Renal cortical epithelial cell (primary cell): ENCODE measurements at regions not wholly inside any gene's neighbourhood (a gene's known extent, or its start where the extent isn't known, plus 50 kb on each side); places are given as distances from the start of the nearest gene placed in this dataset.
"Not testable (repeated sequence)": the region's sequence is repeated elsewhere in the genome, so short reads cannot be mapped to it uniquely, and the experiment has no call there.

Source experiments
- DNase-seq: peaks from one replicate; pipeline ENCODE4 v3.0.0-alpha.2; 2011; ENCODE audit warnings: low read depth

DNA sequence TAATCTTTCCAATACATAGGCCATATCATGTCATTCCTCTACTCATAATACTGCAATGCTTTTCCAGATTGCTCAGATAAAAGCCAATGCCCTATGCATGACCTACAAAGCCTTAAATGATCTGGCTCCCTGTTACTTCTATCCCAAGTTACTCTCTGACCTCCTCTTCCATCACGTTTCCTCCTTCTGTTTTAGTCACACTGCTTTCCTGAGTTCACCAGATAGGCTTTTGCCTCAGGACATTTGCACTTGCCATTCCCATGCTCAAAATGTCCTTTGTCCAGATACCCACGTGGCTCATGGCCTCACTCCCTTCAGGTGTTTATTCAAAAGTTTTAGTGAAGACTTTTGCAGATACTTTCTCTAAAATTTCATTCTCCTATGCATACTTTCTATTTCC lies 138.7 kb upstream of the PRICKLE1 start:
- no peak for DNase-seq

DNA sequence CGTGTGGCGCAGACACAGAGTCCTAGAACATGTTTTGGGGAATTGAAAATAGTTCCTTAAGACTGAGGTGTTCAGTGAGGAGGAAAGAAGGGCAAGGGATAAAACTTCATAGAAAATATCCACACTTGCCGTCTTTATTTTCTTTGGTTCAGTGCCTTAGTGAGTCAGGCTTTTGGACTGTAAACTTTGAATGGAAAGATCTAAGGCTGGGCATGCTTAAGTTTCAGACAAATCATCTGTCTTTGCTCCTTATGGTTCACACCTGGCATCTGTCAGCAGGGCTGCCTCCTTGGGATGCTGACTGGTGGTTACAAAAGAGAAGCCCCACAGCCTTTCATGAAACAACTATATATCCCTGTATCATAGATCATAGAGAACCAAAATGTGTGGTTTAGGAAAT lies 136.3 kb upstream of the PRICKLE1 start:
- peak; percentile 88 for DNase-seq

DNA sequence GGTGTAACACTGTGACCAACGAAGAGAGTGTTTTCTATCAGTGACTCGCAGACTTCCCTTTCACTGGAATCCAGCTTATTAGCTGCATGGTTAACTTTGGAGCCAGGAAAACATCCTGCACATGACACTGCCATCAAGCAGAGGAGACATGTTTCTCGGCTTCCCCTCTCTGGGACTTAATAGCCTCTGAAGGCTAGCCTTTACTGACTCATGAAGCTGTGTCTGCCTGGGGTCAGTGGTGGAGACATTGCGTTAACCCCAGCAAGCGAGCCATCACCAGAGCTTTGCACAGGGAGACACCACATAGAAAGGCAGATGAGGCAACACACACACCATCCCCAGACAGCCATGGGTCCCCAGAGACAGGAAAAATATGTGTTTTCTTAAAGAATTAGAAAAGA lies 126.9 kb upstream of the PRICKLE1 start:
- peak; percentile 85 for DNase-seq

DNA sequence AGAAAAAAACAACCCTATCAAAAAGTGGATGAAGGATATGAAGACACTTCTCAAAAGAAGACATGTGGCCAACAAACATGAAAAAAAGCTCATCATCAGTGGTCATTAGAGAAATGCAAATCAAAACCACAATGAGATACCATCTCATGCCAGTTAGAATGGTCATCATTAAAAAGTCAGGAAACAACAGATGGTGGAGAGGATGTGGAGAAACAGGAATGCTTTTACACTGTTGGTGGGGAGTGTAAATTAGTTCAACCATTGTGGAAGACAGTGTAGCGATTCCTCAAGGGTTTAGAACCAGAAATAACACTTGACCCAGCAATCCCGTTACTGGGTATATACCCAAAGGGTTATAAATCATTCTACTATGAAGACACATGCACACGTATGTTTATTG lies 124.0 kb upstream of the PRICKLE1 start:
- not testable (repeated sequence) for DNase-seq

DNA sequence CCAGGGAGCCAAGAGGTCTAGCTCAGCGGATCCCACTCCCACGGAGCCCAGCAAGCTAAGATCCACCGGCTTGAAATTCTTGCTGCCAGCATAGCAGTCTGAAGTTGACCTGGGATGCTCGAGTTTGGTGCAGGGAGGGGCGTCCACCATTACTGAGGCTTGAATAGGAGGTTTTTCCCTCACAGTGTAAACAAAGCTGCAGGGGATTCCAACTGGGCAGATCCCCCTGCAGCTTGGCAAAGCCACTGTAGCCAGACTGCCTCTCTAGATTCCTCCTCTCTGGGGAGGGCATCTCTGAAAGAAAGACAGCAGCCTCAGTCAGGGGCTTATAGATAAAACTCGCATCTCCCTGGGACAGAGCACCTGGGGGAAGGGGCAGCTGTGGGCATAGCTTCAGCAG lies 118.8 kb upstream of the PRICKLE1 start:
- not testable (repeated sequence) for DNase-seq

DNA sequence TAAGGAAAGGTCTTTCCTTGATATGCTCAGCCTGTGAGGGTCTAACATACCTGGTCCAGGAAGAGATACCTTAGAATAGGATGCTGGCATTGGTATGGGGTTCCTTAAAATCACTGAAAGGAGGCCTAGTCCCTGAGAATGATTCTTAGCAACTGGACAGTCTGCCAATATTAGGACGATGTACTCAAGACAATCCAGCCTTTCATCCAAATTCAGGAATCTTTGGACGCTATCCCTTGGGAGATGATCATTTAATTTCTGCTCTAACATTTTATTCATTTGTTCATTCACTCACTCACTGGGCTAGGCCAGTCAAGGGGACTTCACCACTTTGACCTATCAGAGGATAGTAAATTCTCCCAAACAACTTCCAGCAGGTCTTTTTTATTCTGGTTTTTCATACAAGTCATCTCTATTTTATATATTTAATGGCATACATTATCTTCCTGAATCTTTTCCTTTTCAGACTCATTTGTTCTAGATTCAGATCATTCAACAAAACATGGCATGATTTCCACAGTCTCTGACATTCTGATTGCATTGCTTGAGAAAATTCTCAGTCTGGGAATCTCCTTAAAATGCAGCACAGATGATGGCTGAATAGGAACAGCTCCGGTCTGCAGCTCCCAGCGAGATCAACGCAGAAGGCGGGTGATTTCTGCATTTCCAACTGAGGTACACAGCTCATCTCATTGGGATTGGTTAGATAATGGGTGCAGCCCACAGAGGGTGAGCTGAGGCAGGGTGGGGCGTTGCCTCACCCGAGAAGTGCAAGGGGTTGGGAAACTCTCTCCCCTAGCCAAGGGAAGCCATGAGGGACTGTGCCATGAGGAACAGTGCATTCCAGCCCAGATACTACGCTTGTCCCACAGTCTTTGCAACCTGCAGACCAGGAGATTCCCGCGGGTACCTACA lies 118.0 kb upstream of the PRICKLE1 start:
- DNase-seq: no peak

DNA sequence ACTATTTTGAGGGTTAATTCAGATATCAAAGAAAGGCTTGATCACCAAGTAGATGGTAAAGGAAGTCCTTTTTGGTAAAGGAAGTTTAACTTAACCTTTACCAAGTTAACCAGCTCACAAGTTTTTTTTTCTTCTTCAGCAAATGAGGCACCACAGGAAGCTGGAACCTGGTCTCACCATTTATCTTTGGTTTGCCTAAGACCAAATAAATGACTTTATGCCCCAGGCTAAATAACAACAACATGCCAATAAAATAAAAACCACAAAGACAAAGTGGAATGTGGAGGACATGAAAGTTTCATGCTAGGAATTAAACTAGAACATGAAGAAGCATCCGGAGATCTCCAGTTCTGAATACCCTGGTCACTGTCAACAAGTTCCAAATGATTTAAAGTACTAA lies 116.8 kb upstream of the PRICKLE1 start:
- DNase-seq: peak; percentile 58

DNA sequence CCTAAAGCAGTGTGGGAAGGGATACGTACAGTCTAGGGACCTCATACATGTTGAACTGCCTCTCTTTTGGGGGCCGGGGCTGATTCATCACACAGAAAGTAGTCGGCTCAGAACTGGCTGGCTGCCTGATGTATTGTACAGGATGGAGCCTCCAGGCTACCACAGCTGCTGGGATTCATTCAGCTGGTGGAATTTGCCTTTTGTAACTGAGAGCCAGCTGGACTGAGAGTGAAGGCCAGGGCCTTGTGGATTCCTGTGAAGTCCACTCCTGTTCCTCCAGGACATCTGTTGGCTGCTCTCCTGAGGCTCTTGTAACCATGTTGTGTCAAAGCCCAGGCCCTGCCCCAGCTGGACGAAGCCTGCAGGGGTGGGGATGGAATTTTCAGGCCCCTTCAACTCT lies 116.3 kb upstream of the PRICKLE1 start:
- DNase-seq: peak; percentile 78

DNA sequence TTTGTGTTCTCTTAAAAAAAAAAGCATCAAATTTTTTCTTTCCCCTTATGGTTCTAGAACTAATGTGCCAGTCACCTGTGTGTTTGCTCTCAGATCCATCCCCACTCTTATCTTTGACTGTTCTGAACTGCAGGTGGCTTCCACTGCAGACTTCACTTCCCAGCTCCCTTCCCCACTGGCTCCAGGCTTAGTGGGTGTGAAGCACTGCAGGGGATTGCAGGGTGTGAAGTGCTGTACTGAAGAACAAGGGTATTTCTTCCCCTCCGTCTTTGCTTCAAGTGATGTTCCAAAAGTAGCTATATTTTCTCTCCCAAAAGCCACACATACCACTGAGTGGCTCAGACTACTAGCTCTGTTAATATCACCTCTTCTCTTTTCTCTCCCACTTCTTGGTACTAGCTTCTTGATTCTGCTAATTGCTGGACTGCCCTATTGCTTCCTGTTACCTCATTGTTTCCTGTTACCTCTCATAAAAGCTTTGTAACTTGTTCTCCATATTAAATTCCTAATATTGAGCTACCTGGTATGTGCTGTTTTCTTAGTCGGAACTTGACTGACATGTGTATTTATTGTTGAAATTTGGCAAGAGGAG lies 115.4 kb upstream of the PRICKLE1 start:
- no peak for DNase-seq

DNA sequence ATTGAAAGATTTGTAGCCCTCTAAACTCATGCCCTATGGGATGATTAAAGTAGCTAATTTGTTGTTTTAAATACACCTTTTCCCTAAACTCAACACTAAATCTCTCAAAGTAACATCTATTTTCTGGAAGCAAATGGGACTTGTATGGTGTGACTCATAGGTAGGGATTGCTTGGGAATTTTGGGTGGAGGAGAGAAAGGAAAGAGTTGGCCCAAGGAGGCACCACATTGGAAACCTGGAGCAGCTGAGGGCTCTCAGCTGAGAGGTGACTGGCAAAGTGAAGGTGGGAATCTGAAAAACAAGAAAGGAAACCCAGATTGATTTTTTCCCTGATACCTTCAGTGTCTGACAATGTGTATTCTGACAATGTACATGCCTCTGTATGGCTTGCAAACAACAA lies 114.8 kb upstream of the PRICKLE1 start:
- no peak for DNase-seq

DNA sequence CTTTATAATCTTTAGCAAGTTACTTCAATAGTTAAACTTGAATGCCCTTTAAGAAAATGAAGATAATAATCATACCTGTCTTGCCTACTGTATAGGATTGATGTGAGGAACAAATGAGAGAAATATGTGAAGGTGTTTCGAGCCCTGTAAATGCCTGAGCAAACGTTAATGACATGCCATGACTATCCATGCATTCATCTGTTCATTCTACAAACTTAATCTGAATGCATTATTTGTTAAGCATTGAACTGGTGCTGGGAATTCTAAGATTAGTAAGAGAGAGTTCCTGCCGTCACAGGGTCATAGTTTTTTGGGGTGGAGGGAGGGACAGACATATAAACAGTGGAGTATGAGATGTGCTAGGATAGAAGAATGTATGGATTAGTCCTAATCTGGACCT lies 111.5 kb upstream of the PRICKLE1 start:
- peak; percentile 71 for DNase-seq

DNA sequence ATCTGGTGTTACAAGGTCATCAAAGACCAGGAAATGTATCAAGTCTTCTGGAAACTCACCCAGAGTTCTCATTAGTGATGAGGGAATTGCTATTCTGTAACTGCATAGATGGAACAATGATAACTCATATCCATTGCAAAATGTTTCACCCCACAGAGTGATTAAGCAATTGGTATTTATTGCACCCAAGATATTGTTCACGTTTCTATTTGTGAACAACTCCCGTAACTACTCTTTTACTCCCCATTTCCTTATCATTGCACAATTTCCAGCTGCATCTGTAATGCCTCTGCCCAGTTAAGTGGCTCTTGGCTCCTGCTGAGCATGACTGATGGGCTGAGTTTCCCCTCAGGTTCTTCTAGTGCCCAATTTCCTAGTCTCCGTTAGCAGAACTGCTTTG lies 108.7 kb upstream of the PRICKLE1 start:
- DNase-seq: peak; percentile 72

DNA sequence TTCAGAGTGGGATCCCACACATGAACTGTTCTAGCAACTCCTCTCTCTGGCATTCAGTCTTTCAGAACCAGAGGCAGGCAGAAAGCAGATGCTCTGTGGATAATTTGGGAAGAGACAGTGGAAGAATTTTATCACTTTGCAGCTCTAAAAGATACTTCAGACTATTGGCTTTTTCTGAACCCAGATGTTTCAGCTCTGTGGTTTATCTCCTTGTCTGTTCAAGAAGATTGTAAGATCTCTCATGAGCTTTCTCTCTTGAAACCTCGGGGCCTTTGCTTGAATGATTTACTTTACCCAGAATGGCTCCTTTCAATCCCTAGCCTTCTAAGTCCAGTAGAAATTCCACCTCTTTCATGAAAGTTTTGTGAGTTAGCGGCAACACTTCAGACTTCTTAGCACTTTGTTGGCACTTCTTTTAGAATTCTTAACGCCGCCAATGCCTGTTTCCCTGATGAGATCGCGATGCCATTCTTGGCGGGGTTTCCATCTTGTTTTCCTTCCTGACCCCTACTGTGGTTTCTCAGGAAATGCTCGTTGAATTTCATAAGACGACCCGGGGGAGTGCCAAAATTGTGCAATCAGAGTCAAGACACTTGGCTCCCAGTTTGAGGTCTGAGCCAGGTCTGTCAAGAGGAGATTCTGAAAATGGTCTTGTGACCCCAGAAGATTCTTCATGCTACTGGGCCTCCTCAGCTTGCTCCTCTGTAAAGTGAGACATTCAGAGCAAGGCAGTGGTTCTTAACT lies 107.0 kb upstream of the PRICKLE1 start:
- peak; percentile 40 for DNase-seq

DNA sequence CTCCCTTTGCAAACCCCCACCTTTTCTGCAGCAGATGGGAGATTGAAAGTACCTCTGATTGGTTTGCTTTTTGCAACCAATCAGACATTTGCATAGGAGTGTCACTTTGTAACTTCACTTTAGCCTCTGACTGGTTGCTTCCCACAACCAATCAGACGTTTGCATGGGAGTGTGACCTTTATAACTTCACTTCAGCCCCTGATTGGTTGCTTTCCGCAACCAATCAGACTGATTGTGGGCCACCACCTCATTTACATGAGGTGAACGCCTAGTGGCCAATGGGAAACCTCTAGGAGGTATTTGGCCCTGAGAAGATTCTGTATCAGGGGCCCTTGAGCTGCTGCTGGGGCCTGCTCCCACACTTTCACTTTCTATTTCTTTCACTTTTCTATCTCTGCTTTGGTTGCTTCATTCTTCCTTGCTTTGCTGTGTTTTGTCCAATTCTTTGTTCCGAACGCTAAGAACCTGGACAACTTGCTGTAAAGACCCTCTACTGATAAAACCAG lies 106.0 kb upstream of the PRICKLE1 start:
- no peak for DNase-seq

DNA sequence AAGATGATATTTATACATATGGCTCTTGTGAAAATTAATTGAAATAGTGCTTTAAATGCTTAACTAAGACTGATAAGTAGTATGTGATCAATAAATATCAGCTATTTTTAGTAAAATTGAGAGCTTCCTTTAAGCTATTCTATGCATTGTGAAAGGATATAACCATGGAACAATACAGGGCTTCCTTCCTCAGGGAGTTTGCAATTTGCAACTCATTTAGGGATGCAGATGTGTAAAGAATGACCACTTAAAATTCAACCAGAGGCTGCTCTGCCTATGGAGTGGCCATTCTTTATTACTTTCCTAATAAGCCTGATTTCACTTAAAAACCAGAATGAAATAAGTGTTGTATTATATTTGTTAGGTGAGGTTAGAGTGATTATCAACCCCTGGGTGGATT lies 103.2 kb upstream of the PRICKLE1 start:
- no peak for DNase-seq

DNA sequence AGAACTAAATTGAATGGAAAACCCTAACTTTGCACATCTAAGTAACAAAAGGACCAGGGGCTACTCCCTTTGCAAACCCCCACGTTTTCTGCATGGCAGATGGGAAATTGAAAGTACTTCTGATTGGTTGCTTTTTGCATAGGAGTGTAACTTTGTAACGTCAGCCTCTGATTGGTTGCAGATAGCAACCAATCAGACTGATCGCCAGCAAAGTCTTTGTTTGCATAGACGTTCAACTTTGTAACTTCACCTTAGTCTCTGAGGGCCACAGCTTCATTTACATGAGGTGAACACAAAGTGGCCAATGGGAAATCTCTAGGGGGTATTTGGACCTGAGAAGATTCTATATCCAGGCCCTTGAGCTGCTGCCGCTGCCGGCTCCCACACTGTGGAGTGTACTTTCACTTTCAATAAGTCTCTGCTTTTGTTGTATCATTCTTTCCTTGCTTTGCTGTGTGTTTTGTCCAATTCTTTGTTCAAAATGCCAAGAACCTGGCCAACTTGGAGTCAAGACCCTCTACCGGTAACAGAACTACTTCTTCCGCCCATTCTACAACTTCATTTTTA lies 102.5 kb upstream of the PRICKLE1 start:
- peak; percentile 30 for DNase-seq

DNA sequence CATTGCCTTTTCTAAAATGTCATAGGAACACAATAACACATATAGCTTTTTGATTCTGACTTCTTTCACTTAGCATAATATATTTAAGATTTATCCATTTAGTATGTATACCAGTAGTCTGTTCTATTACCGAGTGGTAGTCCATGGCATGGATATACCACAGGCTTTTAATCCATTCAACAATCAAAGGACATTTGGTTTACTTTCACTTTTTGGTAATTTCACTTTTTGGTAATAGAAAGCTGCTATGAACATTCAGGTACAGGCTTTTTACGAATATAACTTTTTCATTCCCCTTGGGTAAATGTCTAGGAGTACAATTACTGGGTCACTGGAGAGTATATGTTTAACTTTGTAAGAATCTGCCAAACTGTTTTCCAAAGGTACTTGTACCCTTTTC lies 100.7 kb upstream of the PRICKLE1 start:
- DNase-seq: no peak

DNA sequence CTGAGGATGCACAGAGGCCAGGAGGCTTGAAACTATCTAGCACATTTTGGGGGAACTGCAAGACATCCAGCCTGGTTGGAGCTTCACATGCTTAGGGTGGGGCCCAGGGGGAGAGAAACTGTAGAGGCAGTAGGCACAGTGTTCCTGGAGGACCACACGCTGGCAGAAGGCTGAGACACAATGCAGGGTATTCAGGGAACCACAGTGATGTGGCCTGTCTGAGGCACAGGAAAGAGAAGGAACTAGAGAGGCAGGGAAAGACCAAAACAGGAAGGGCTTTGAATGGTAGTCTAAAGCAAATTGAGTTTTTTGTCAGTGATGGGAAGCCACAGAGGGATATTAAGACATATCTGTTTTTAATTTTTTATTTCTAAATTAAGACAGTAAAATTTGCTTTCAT lies 100.2 kb upstream of the PRICKLE1 start:
- no peak for DNase-seq

DNA sequence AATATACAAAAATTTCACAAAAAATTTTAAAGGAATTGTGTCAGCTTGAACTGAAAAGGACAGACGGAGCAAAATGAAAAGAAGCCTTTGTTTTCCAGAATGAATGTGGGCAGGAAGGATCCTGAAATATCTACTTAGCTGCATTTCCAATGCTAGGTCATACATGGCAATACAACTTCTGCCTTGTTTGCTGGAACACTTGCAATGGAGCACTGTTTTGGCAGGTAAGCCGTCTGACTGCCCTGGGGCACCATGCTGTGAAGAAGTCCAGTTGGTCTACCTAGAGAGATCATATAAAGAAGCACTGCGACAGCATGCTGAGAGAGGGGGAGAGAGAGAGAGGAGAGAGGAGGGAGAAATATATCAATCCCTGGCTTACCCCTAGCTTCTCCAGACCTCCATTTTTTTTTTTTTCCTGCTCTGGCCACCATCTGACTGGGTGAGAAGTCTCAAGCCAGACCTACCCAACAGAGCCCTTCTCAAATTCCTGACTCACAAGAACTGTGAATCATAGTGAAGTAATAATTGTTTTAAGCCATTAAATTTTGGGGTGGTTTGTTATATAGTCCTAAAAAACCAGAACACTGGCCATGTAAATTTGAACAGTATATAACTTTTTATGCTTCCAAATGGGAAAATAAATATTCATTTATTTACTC lies 97.1 kb upstream of the PRICKLE1 start:
- DNase-seq: peak; percentile 52

DNA sequence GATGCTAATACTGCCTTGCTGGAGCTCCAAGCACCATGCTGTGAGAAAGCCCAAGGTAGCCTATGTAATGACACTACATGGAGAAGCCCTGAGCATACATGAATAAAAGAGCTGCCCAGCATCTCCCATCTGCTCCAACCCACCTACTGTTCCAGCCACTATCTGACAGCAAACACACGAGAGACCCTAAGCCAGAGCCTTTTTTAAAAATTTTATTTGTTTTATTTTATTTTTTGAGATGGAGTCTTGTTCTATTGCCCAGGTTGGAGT lies 95.2 kb upstream of the PRICKLE1 start:
- no peak for DNase-seq

DNA sequence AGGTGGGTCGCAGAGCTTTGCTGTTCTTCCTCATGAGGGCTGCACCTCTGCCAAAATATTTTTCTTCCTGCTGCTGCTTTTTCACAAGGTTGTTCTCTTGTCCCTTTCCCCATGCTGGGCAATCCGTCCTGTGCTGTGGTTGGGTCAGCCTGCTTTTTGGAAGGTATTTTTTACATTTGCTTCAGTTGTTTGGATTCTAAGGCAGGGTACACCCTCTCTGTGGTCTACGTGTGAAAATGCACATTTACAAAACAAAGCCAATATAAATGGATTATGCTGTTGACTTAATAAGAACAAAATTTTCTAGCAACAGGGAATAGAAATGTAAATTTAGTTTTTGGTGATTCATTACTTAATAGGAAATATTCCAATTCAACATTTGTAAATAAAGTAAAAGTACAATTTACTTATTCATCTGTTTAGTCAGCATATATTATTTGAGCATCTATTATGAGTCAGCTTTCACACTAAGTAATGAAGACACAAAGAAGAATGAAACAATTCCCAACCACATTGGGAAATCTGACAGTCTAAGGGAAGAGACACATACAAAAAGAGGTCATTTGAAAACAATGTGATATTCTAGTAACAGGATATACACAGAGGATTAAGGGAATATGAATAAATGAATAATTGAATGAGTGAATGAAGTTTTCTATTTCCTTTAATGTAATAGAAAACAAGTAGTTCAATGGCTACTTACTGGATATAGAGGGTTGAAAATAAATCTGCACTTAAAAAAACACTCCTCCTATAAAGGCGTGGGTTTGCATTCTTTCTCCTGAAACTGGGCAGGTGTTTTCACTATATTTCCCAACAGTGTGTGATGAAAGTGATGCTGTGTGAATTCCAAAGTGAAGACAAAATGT lies 94.6 kb upstream of the PRICKLE1 start:
- DNase-seq: peak; percentile 65
